ENCODE measurements at regions not wholly inside any gene's neighbourhood (a gene's known extent, or its start where the extent isn't known, plus 50 kb on each side); places are given as distances from the start of the nearest gene placed in this dataset.

DNA sequence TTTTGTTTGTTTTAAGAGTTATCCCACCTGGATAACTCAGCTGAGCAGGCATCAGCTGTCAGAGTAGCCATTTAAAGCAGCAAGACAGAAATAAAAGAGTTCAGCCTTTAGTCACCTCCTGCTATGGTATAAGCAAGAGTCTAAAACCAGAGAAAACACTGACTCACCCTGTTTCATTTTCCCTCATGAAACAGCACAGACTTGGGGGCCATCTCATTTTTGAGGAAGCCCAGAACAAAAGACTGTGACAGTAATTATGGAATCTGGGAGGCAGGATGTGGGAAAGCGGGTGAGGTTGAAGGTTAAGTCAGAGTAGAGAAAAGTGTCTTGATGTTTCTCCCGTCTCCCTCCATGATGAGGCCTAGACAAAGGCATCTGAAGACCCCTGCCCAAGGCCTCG is 90.2 kb upstream of the FAM174A start:
- TF ChIP-seq ESRRG (CRISPR knock-in tag; IDR thresholded peaks at IDR 0.05) = no peak
- no peak for TF ChIP-seq ZFP3 (CRISPR knock-in tag; IDR thresholded peaks at IDR 0.05)
- TF ChIP-seq ZFP30 (CRISPR knock-in tag; IDR thresholded peaks at IDR 0.05) = no peak
- TF ChIP-seq ARNTL (CRISPR knock-in tag; IDR thresholded peaks at IDR 0.05; ENCODE audit: borderline replicate concordance, low read depth) = no peak
- TF ChIP-seq ZC3H10 (CRISPR knock-in tag; IDR thresholded peaks at IDR 0.05) = no peak
- TF ChIP-seq OSR1 (CRISPR knock-in tag; IDR thresholded peaks at IDR 0.05) = no peak
- no peak for TF ChIP-seq TSHZ2 (CRISPR knock-in tag; IDR thresholded peaks at IDR 0.05)
- no peak for TF ChIP-seq ISL1 (CRISPR knock-in tag; IDR thresholded peaks at IDR 0.05)
- TF ChIP-seq CSDC2 (CRISPR knock-in tag; IDR thresholded peaks at IDR 0.05) = no peak
- no peak for TF ChIP-seq PPARA (CRISPR knock-in tag; IDR thresholded peaks at IDR 0.05; ENCODE audit: borderline replicate concordance)
- TF ChIP-seq, protein P1, sequence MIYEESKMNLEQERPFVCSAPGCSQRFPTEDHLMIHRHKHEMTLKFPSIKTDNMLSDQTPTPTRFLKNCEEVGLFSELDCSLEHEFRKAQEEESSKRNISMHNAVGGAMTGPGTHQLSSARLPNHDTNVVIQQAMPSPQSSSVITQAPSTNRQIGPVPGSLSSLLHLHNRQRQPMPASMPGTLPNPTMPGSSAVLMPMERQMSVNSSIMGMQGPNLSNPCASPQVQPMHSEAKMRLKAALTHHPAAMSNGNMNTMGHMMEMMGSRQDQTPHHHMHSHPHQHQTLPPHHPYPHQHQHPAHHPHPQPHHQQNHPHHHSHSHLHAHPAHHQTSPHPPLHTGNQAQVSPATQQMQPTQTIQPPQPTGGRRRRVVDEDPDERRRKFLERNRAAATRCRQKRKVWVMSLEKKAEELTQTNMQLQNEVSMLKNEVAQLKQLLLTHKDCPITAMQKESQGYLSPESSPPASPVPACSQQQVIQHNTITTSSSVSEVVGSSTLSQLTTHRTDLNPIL (CRISPR knock-in tag; IDR thresholded peaks at IDR 0.05; ENCODE audit: low read depth) = no peak
- TF ChIP-seq, protein P2, sequence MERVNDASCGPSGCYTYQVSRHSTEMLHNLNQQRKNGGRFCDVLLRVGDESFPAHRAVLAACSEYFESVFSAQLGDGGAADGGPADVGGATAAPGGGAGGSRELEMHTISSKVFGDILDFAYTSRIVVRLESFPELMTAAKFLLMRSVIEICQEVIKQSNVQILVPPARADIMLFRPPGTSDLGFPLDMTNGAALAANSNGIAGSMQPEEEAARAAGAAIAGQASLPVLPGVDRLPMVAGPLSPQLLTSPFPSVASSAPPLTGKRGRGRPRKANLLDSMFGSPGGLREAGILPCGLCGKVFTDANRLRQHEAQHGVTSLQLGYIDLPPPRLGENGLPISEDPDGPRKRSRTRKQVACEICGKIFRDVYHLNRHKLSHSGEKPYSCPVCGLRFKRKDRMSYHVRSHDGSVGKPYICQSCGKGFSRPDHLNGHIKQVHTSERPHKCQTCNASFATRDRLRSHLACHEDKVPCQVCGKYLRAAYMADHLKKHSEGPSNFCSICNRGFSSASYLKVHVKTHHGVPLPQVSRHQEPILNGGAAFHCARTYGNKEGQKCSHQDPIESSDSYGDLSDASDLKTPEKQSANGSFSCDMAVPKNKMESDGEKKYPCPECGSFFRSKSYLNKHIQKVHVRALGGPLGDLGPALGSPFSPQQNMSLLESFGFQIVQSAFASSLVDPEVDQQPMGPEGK (CRISPR knock-in tag; IDR thresholded peaks at IDR 0.05; ENCODE audit: borderline replicate concordance) = no peak

Data from SK-N-SH treated with all-trans-retinoic acid at 6 μM for 48 hours (cell line).